Immature natural killer cell (primary cell): ENCODE measurements at regions not wholly inside any gene's neighbourhood (a gene's known extent, or its start where the extent isn't known, plus 50 kb on each side); places are given as distances from the start of the nearest gene placed in this dataset.

Experiments
- DNase-seq, 3 donors: peaks; one replicate each; pipeline ENCODE4 v3.0.0; 2022; ENCODE audit warnings: mixed read lengths in 1 of 3
- H3K27ac Mint-ChIP-seq, 6 donors: one replicate each; pipeline ENCODE4 v1.8.0; 2020; ENCODE audit warnings: mixed read lengths in 6 of 6, mild to moderate bottlenecking in 5 of 6, inconsistent platforms in 4 of 6, moderate library complexity in 3 of 6
- H3K27me3 Mint-ChIP-seq, 3 donors: one replicate each; pipeline ENCODE4 v1.8.0; 2020 to 2021; ENCODE audit warnings: low read depth in 3 of 3, mild to moderate bottlenecking in 3 of 3, mixed read lengths in 3 of 3, moderate library complexity in 3 of 3, inconsistent platforms in 1 of 3
- H3K36me3 Mint-ChIP-seq, 3 donors: one replicate each; pipeline ENCODE4 v1.8.0; 2020; ENCODE audit warnings: mixed read lengths in 3 of 3, inconsistent platforms in 2 of 3, mild to moderate bottlenecking in 2 of 3
- H3K4me1 Mint-ChIP-seq, 2 donors: one replicate each; pipeline ENCODE4 v1.8.0; 2020; ENCODE audit warnings: inconsistent platforms in 2 of 2, mild to moderate bottlenecking in 2 of 2, mixed read lengths in 2 of 2, moderate library complexity in 1 of 2
- H3K4me3 Mint-ChIP-seq, 5 donors: one replicate each; pipeline ENCODE4 v1.8.0; 2020; ENCODE audit warnings: mild to moderate bottlenecking in 5 of 5, mixed read lengths in 5 of 5, inconsistent platforms in 3 of 5, moderate library complexity in 3 of 5
- H3K9me3 Mint-ChIP-seq, 6 donors: one replicate each; pipeline ENCODE4 v1.8.0; 2020; ENCODE audit warnings: mild to moderate bottlenecking in 6 of 6, mixed read lengths in 6 of 6, inconsistent platforms in 4 of 6, moderate library complexity in 3 of 6

GRCh38 chr6:119829006-119829405, 479.4 kb upstream of the MAN1A1 start:
- H3K4me1 Mint-ChIP-seq = no peaks in the 10 kb centered on the region
- no peak overlapping the region for H3K27ac Mint-ChIP-seq

GRCh38 chr6:119821380-119821779, 471.8 kb upstream of the MAN1A1 start:
- Mint-ChIP-seq H3K27ac (no peak overlapping the region), H3K9me3 (peaks cover 0 to 6% (median 0%) of the 10 kb centered on the region in 6 donors), H3K4me3 (no peak overlapping the region), H3K27me3 (peaks cover 0 to 3% (median 0%) of the 10 kb centered on the region in 3 donors), H3K36me3 (no peaks in the 10 kb centered on the region), H3K4me1 (no peaks in the 10 kb centered on the region)
- no peak for DNase-seq

More at GRCh38 chr6:119829006-119829405, 479.4 kb upstream of the MAN1A1 start:
- peaks cover 0 to 5% (median under 1%) of the 10 kb centered on the region in 6 donors for H3K9me3 Mint-ChIP-seq
- H3K4me3 Mint-ChIP-seq = no peak overlapping the region
- DNase-seq = no peak
- H3K36me3 Mint-ChIP-seq = no peaks in the 10 kb centered on the region
- H3K27me3 Mint-ChIP-seq = peaks cover 0 to 5% (median 3%) of the 10 kb centered on the region in 3 donors

- Mint-ChIP-seq H3K27me3 (peaks cover 0 to 5% (median 2%) of the 10 kb centered on the region in 3 donors), H3K9me3 (peaks cover 0 to 6% (median 0%) of the 10 kb centered on the region in 6 donors), H3K36me3 (no peaks in the 10 kb centered on the region), H3K27ac (no peak overlapping the region), H3K4me1 (no peaks in the 10 kb centered on the region), H3K4me3 (no peak overlapping the region)
- DNase-seq = no peak
These were observed 469.3 kb upstream of the MAN1A1 start for GRCh38 chr6:119818876-119819275.

- H3K4me1 Mint-ChIP-seq = no peaks in the 10 kb centered on the region
- no peak for DNase-seq
- H3K9me3 Mint-ChIP-seq = no peaks in the 10 kb centered on the region
- H3K4me3 Mint-ChIP-seq = no peak overlapping the region
- peaks cover 0 to 2% (median 2%) of the 10 kb centered on the region in 3 donors for H3K27me3 Mint-ChIP-seq
- no peak overlapping the region for H3K27ac Mint-ChIP-seq
- no peaks in the 10 kb centered on the region for H3K36me3 Mint-ChIP-seq
These were observed 465.2 kb upstream of the MAN1A1 start for GRCh38 chr6:119814609-119815400.

GRCh38 chr6:119802464-119802863, 452.9 kb upstream of the MAN1A1 start:
- peaks cover 0 to 2% (median 0%) of the 10 kb centered on the region in 6 donors for H3K9me3 Mint-ChIP-seq
- H3K27me3 Mint-ChIP-seq = peaks cover 0 to 1% (median 0%) of the 10 kb centered on the region in 3 donors
- no peaks in the 10 kb centered on the region for H3K36me3 Mint-ChIP-seq
- no peak for DNase-seq
- H3K4me1 Mint-ChIP-seq = no peaks in the 10 kb centered on the region
- H3K4me3 Mint-ChIP-seq = no peak overlapping the region
- H3K27ac Mint-ChIP-seq = no peak overlapping the region

GRCh38 chr6:119801056-119801455, 451.5 kb upstream of the MAN1A1 start:
- Mint-ChIP-seq H3K4me1 (no peaks in the 10 kb centered on the region), H3K4me3 (no peak overlapping the region), H3K27me3 (no peaks in the 10 kb centered on the region), H3K27ac (no peak overlapping the region), H3K9me3 (peaks cover 0 to 2% (median 0%) of the 10 kb centered on the region in 6 donors), H3K36me3 (no peaks in the 10 kb centered on the region)
- no peak for DNase-seq

- no peaks in the 10 kb centered on the region for H3K27me3 Mint-ChIP-seq
- H3K4me3 Mint-ChIP-seq = no peak overlapping the region
- no peaks in the 10 kb centered on the region for H3K36me3 Mint-ChIP-seq
- H3K9me3 Mint-ChIP-seq = peaks cover 0 to 2% (median 0%) of the 10 kb centered on the region in 6 donors
- no peak overlapping the region for H3K27ac Mint-ChIP-seq
- no peaks in the 10 kb centered on the region for H3K4me1 Mint-ChIP-seq
- no peak for DNase-seq
These were observed 451.0 kb upstream of the MAN1A1 start for GRCh38 chr6:119800526-119800925.

- H3K4me3 Mint-ChIP-seq = no peak overlapping the region
- H3K4me1 Mint-ChIP-seq = no peaks in the 10 kb centered on the region
These were observed 450.3 kb upstream of the MAN1A1 start for GRCh38 chr6:119799596-119800509.

GRCh38 chr6:119791736-119792135, 442.2 kb upstream of the MAN1A1 start:
- Mint-ChIP-seq H3K27ac (no peak overlapping the region), H3K9me3 (peaks cover 0 to 3% (median 0%) of the 10 kb centered on the region in 6 donors), H3K36me3 (no peaks in the 10 kb centered on the region), H3K4me1 (no peaks in the 10 kb centered on the region), H3K27me3 (peaks cover 0 to 4% (median 3%) of the 10 kb centered on the region in 3 donors), H3K4me3 (no peak overlapping the region)
- no peak for DNase-seq

More at GRCh38 chr6:119799596-119800509, 450.3 kb upstream of the MAN1A1 start:
- peaks cover 0 to 2% (median 0%) of the 10 kb centered on the region in 6 donors for H3K9me3 Mint-ChIP-seq
- no peak overlapping the region for H3K27ac Mint-ChIP-seq
- no peaks in the 10 kb centered on the region for H3K27me3 Mint-ChIP-seq
- no peak for DNase-seq
- H3K36me3 Mint-ChIP-seq = no peaks in the 10 kb centered on the region

- no peaks in the 10 kb centered on the region for H3K4me1 Mint-ChIP-seq
- no peak overlapping the region for H3K4me3 Mint-ChIP-seq
- H3K27me3 Mint-ChIP-seq = peaks cover 0 to 6% (median 1%) of the 10 kb centered on the region in 3 donors
- DNase-seq = no peak
- H3K27ac Mint-ChIP-seq = no peak overlapping the region
- H3K36me3 Mint-ChIP-seq = no peaks in the 10 kb centered on the region
- peaks cover 0 to 6% (median 0%) of the 10 kb centered on the region in 6 donors for H3K9me3 Mint-ChIP-seq
These were observed 431.8 kb upstream of the MAN1A1 start for GRCh38 chr6:119781365-119781764.

GRCh38 chr6:119768201-119768600, 418.6 kb upstream of the MAN1A1 start:
- Mint-ChIP-seq H3K27me3 (peaks cover 3 to 13% (median 5%) of the 10 kb centered on the region in 3 donors), H3K4me1 (no peaks in the 10 kb centered on the region), H3K27ac (no peak overlapping the region), H3K36me3 (no peaks in the 10 kb centered on the region), H3K9me3 (peaks cover 0 to 13% (median 9%) of the 10 kb centered on the region in 6 donors), H3K4me3 (no peak overlapping the region)
- DNase-seq = no peak

- H3K9me3 Mint-ChIP-seq = peaks cover 0 to 9% (median 1%) of the 10 kb centered on the region in 6 donors
- H3K27me3 Mint-ChIP-seq = peaks cover 1 to 10% (median 3%) of the 10 kb centered on the region in 3 donors
- no peaks in the 10 kb centered on the region for H3K4me1 Mint-ChIP-seq
- H3K27ac Mint-ChIP-seq = no peak overlapping the region
- no peak for DNase-seq
- no peaks in the 10 kb centered on the region for H3K36me3 Mint-ChIP-seq
- no peak overlapping the region for H3K4me3 Mint-ChIP-seq
These were observed 415.5 kb upstream of the MAN1A1 start for GRCh38 chr6:119764927-119765681.

- no peaks in the 10 kb centered on the region for H3K9me3 Mint-ChIP-seq
- DNase-seq = no peak
- H3K4me3 Mint-ChIP-seq = no peak overlapping the region
- H3K36me3 Mint-ChIP-seq = no peaks in the 10 kb centered on the region
- no peak overlapping the region for H3K27ac Mint-ChIP-seq
- peaks cover 2 to 6% (median 6%) of the 10 kb centered on the region in 3 donors for H3K27me3 Mint-ChIP-seq
- H3K4me1 Mint-ChIP-seq = no peaks in the 10 kb centered on the region
These were observed 410.5 kb upstream of the MAN1A1 start for GRCh38 chr6:119760046-119760445.
